Breast epithelium (tissue), 3 donors: ENCODE measurements at regions not wholly inside any gene's neighbourhood (a gene's known extent, or its start where the extent isn't known, plus 50 kb on each side); places are given as distances from the start of the nearest gene placed in this dataset.

Source experiments
- POLR2A ChIP-seq: fragments of 450-650 bp; IDR thresholded peaks from one replicate; pipeline ENCODE4 v1.6.1; 2016; ENCODE audit warnings: antibody characterized with exemption, mild to moderate bottlenecking, moderate library complexity
- TF ChIP-seq, protein P1 (sequence below), 3 donors: fragments of 450-650 bp; IDR thresholded peaks; one replicate each; pipeline ENCODE4 v1.5.1; 2016 to 2017; ENCODE audit warnings: antibody characterized with exemption in 3 of 3, mild to moderate bottlenecking in 3 of 3, moderate library complexity in 3 of 3

DNA sequence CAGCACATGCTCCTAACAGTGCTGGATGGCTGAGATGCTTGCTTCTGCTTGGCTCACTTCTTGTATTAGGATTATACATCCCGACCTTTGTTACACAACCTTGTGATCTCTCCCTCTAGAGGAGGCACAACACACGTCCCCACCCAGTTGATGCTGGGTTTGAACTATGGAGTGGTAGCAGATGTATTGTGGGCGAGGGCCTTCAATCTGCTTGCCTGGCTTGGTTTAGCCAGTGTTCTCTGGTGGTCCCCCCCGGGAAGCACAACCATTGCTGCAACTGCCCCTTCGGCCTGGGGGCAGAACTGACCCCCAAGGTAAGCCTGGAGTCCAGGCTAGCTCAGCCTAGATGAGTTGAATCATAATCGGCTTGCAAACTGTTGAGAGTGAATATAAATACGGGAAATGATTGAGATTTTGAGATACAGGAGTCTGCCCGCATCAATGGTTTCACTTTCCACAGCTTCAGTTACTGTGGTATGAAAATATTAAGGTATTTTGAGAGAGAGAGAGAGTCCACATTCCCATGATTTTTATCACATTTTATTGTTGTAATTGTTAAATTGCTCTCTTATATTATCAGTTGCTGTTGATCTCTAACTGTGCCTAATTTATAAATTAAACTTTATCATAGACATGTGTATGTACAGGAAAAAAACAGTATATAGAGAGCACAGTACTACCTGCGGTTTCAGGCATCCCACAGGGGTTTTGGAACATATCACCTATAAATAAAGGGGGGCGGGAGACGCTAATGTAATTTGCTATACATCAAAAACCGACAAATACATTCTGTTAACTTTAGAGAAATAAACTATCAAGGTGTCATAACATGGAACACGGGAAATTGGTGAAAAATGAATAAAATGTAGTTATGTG, 482.0 kb upstream of the B3GAT1 start:
- TF ChIP-seq, protein P1, sequence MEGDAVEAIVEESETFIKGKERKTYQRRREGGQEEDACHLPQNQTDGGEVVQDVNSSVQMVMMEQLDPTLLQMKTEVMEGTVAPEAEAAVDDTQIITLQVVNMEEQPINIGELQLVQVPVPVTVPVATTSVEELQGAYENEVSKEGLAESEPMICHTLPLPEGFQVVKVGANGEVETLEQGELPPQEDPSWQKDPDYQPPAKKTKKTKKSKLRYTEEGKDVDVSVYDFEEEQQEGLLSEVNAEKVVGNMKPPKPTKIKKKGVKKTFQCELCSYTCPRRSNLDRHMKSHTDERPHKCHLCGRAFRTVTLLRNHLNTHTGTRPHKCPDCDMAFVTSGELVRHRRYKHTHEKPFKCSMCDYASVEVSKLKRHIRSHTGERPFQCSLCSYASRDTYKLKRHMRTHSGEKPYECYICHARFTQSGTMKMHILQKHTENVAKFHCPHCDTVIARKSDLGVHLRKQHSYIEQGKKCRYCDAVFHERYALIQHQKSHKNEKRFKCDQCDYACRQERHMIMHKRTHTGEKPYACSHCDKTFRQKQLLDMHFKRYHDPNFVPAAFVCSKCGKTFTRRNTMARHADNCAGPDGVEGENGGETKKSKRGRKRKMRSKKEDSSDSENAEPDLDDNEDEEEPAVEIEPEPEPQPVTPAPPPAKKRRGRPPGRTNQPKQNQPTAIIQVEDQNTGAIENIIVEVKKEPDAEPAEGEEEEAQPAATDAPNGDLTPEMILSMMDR (IDR thresholded peaks at IDR 0.05) = no peak
- TF ChIP-seq POLR2A = no peak
